T-helper 2 cell treated with Interferon-gamma antibody and Interleukin-4, amounts not matched to agents 5 μg/mL and 100 μg/mL, for 36 hours (primary cell): ENCODE measurements at regions not wholly inside any gene's neighbourhood (a gene's known extent, or its start where the extent isn't known, plus 50 kb on each side); places are given as distances from the start of the nearest gene placed in this dataset.
"Not testable (repeated sequence)": the region's sequence is repeated elsewhere in the genome, so short reads cannot be mapped to it uniquely, and the experiment has no call there.

Experiments used
- DNase-seq: peaks from one replicate; pipeline ENCODE4 v3.0.0; 2021; ENCODE audit warnings: low spot score
- H3K27ac Mint-ChIP-seq: one replicate; pipeline ENCODE4 v1.8.0; 2021; ENCODE audit warnings: mild to moderate bottlenecking, mixed read lengths
- H3K27me3 Mint-ChIP-seq: one replicate; pipeline ENCODE4 v1.8.0; 2021; ENCODE audit warnings: low read depth, mixed read lengths
- H3K36me3 Mint-ChIP-seq: one replicate; pipeline ENCODE4 v1.8.0; 2021; ENCODE audit warnings: low read depth, mixed read lengths
- H3K4me1 Mint-ChIP-seq: one replicate; pipeline ENCODE4 v1.8.0; 2021; ENCODE audit warnings: low read depth, mixed read lengths
- H3K4me3 Mint-ChIP-seq: one replicate; pipeline ENCODE4 v1.8.0; 2022; ENCODE audit warnings: mild to moderate bottlenecking, moderate library complexity, mixed read lengths
- H3K9me3 Mint-ChIP-seq: one replicate; pipeline ENCODE4 v1.8.0; 2021; ENCODE audit warnings: mixed read lengths

DNA sequence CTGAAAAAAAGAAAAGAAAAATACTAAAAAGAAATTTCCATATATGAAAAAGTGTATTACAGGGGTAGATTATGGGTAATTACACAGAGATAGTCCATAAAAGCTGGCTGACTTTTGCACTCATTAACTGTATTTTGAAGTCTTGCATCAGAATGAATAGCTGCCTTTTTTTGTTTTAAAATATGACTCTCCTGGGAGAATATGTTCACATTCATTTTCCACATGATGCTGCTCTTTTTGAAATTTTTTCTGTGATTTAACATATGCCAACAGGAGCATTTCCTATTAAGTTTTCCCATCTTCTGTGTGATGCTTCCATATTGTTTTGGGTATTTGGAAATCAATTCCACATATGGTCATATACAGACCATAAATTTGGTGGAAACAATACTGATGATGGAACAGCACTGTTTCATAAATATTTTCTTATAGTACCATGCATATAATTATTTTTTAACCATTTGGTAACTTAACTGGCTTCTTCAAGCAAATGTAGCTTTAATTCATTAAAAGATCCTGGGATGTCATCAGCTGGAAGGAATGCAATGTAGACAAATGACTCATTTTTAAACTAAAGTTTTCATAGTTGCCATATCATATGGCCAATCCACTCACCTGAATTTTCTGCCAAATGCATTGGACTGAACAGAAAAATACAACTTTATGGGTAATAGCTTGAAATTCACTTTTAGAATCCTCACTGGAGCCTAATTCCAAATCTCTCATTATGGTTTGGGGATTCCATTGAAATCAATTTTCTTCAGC, 313.9 kb upstream of the GLI3 start:
- no peak overlapping the region for H3K4me3 Mint-ChIP-seq
- H3K27ac Mint-ChIP-seq = no peak overlapping the region
- H3K4me1 Mint-ChIP-seq = no peaks in the 10 kb centered on the region
- H3K9me3 Mint-ChIP-seq = peaks cover 17% of the 10 kb centered on the region
- no peaks in the 10 kb centered on the region for H3K36me3 Mint-ChIP-seq
- DNase-seq = no peak
- H3K27me3 Mint-ChIP-seq = no peaks in the 10 kb centered on the region

DNA sequence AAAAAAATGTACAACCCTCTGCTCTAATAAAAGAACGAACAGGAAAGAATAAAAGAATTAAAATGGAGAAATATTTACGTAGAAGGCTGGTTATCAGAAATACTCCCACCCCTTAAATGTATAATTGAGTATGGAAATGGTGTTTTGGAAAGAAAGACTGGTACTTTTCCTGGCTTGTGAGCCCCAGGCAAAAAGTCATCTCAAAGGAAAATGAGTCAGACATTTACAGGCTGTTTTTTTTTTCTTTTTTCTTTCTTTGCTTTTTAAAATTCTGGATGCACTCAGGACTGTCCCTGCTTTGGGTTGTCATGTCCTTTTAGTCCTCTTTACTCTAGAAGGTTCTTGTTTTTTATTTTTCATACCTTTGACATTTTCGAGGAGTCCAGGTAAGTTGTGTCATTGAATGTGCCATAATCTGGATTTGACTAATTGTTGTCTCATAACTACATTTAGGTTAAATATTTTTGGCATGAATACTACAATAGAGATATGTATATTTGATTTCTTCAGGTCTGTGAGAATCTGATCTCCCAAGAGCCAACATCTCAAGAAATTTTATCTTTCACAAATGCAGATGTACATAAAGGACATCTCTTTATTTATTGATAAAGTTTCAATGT, 313.0 kb upstream of the GLI3 start:
- Mint-ChIP-seq H3K27ac (no peak overlapping the region), H3K4me3 (no peak overlapping the region), H3K9me3 (peaks cover 13% of the 10 kb centered on the region), H3K4me1 (no peaks in the 10 kb centered on the region), H3K27me3 (no peaks in the 10 kb centered on the region), H3K36me3 (no peaks in the 10 kb centered on the region)
- DNase-seq = no peak

DNA sequence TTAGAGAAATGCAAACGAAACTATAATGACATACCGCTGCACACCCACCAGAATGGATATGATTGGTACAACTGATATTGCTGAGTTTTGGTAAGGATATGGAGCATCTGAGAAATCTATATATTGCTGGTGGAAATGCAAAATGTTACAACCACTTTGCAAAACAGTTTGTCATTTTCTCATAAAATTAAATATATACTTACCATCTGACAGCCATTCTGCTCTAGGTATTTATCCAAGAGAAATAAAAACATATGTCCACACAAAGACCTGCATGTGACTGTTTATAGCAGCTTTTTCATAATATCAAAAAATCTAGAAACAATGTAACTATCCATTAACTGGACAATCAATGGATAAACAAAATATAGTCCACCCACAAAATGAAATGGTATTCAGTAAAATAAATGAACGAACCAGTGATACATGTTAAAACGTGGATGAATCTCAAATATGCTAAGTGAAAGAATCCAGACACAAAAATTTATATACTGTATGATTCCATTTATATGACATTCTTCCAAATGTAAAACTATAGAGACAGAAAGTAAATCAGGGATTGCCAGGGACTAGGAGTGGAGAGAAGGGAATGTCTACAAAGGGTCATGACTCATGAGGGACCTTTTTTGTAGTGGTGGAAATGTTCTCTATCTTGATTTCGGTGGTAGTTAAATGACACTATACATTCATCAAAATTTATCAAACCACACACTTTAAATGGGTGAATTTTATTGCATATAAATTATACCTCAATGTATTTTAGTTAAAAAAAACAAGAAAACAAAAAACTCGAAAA, 312.0 kb upstream of the GLI3 start:
- Mint-ChIP-seq H3K36me3 (no peaks in the 10 kb centered on the region), H3K27me3 (no peaks in the 10 kb centered on the region), H3K27ac (no peak overlapping the region), H3K9me3 (peaks cover 19% of the 10 kb centered on the region), H3K4me1 (no peaks in the 10 kb centered on the region), H3K4me3 (no peak overlapping the region)
- DNase-seq = no peak

DNA sequence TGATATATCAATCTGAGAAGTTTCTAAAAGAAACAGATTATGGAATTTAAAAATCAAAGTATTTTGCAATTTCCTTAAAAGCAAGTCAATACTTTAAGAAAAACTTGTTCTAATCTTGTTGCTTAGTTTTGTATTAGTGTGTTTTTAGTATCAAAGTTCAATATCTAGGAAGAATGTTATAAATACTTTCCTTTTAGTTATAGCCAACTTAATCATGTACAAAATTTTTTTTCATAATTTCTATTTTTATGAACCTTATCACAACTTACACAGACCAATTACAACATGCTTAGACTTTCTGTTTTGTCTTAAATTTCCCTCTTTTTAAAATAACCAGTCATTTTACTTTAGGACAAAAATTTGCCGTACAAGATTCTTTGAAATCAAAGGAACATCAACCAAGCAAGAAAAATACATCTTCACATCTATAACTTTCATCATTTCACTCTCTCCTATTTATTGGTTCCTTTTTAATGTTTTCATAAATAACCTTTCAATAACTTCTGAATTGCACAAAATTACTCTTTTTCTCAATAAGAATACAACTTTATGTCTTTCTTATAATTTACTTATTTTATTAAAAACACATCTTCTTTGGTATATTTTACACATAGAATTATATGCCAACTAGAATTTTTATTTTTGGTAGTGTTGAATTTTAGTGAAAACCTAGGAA, 308.2 kb upstream of the GLI3 start:
- Mint-ChIP-seq H3K9me3 (peaks cover 17% of the 10 kb centered on the region), H3K27ac (no peak overlapping the region), H3K27me3 (no peaks in the 10 kb centered on the region), H3K4me3 (no peak overlapping the region), H3K36me3 (no peaks in the 10 kb centered on the region), H3K4me1 (no peaks in the 10 kb centered on the region)
- DNase-seq = no peak

DNA sequence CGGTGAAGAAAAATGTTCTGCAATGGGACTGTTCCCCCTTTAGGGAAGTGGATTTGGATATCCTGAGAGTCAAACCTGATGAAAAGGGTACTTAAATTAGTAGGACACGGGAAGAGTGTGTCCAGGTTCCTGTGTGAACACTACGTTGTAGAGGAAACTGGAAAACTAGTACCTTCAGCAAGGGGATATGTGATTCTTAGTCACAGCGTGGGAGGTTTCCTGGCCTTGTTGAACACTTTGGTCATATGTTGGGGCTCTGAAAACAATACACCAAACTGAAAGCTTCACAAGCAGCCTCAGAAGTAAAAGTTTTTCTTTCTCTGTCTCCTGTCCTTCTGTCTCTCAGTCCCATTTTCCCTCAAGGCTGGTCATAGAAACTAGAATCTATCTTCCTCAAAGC, 306.9 kb upstream of the GLI3 start:
- no peak overlapping the region for H3K4me3 Mint-ChIP-seq
- H3K4me1 Mint-ChIP-seq = no peaks in the 10 kb centered on the region
- H3K27ac Mint-ChIP-seq = no peak overlapping the region

DNA sequence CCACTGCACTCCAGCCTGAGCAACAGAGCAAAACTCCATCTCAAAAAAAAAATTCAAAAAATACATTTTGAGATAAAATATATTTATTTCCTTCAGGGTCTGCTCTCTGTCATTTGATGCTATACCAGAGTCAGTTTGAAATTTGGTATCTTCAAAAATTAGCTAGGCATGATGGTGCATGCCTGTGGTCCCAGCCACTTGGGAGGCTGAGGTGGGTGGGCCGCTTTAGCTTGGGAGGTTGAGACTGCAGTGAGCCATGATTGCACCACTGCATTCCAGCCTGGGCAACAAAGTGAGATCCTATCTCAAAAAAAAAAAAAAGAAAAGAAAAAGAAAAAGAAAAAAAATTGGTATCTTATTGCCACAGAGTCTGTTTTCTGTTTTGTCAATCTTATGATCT, 305.4 kb upstream of the GLI3 start:
- not testable (repeated sequence) for H3K4me1 Mint-ChIP-seq, H3K27me3 Mint-ChIP-seq, H3K27ac Mint-ChIP-seq, H3K4me3 Mint-ChIP-seq, DNase-seq, H3K36me3 Mint-ChIP-seq
- peaks cover 12% of the 10 kb centered on the region for H3K9me3 Mint-ChIP-seq

More for the DNA sequence above, 306.9 kb upstream of the GLI3 start:
- Mint-ChIP-seq H3K9me3 (peaks cover 17% of the 10 kb centered on the region), H3K27me3 (no peaks in the 10 kb centered on the region), H3K36me3 (no peaks in the 10 kb centered on the region)
- no peak for DNase-seq

DNA sequence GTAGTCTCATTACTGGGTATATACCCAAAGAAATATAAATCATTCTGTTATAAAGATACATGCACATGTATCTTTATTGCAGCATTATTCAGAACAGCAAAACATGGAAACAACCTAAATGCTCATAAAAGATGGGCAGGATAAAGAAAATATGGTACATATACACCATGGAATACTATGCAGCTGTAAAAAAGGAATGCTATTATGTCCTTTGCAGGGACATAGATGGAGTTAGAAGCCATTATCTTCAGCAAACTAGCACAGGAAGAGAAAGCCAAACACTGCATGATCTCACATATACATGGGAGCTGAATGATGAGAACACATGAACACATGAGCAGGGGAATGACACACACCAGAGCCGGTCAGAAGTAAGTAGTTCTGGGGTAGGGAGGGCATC, 297.4 kb upstream of the GLI3 start:
- H3K27me3 Mint-ChIP-seq = no peaks in the 10 kb centered on the region
- H3K9me3 Mint-ChIP-seq = peaks cover 27% of the 10 kb centered on the region
- no peak for DNase-seq
- H3K4me3 Mint-ChIP-seq = no peak overlapping the region
- H3K4me1 Mint-ChIP-seq = no peaks in the 10 kb centered on the region
- no peaks in the 10 kb centered on the region for H3K36me3 Mint-ChIP-seq
- H3K27ac Mint-ChIP-seq = no peak overlapping the region

DNA sequence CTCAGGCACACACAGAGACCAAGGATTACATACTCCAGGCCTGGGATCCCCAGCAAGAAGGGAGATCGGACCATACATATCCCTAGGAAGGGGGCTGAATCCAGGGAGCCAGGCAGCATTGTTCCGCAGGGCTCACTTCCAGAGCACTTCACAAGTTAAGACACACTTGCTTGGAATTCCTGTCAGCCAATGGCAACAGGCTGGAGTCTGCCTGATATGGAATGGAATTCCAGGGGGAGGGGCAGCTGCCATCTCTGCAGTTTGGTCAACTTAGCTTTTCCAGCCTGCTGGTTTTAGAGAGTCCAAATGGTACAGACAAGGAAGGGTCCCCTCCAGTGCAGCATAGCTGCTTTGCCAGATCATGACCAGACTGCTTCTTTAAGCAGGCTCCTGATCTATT, 290.0 kb upstream of the GLI3 start:
- no peaks in the 10 kb centered on the region for H3K27me3 Mint-ChIP-seq
- DNase-seq = no peak
- no peaks in the 10 kb centered on the region for H3K36me3 Mint-ChIP-seq
- H3K4me1 Mint-ChIP-seq = no peaks in the 10 kb centered on the region
- no peak overlapping the region for H3K4me3 Mint-ChIP-seq
- peaks cover 32% of the 10 kb centered on the region for H3K9me3 Mint-ChIP-seq
- H3K27ac Mint-ChIP-seq = no peak overlapping the region

DNA sequence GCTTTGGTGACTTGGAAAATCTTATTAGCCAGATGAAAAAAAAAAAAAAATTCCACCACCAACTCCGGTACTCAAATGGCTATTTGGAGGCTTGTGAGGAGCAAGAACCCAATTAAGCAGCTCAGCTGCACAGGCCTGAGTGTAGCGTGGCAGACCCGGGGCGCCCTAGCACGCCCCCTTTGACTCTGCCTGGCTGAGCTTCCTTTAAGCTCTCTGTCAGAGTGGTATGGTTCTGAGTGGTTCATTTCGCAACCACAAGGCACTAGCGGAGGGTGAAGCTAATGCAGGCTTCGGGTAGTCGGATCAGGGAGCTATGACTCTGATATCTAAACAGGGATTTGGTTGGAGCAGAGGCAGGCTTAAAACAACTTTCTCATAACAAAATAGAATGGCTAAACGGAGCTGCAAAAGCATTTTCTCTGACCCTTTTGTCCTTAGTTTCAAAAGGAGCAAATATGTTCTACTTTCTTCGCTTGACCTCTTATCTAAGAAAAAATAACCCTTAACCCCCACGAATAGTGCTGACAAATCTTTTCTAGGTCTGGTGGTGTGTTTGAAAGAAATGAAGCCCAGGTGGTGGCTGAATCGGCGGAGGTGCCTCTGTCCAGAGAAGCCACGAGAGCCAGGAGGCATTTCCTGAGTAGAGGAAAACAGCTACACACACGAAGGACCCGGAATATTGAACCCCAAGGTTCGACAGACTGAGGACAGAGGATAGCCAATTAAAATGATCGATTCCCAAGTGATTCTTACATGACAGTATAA, 285.4 kb upstream of the GLI3 start:
- H3K36me3 Mint-ChIP-seq = no peaks in the 10 kb centered on the region
- H3K4me3 Mint-ChIP-seq = no peak overlapping the region
- H3K27me3 Mint-ChIP-seq = no peaks in the 10 kb centered on the region
- H3K9me3 Mint-ChIP-seq = peaks cover 7% of the 10 kb centered on the region
- no peak for DNase-seq
- no peaks in the 10 kb centered on the region for H3K4me1 Mint-ChIP-seq
- no peak overlapping the region for H3K27ac Mint-ChIP-seq

DNA sequence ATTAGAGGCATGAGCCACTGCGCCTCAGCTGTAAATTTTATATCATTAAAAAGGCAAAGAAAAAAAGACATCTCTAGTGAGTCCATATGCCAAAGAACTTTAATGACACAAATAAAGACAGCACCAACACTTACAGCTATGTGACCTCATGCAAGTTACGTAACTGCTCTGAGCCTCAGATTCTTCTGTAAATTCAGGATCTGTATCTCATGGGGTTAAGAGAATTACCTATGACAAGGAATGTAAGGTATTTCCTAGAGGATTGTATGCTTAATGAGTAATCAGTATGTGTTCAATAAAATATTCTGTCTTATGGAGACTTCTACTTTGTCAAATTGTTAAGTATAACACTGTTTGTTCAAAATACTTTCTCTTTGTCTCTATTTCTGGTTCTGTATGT, 274.0 kb upstream of the GLI3 start:
- H3K4me3 Mint-ChIP-seq = no peak overlapping the region
- no peak overlapping the region for H3K27ac Mint-ChIP-seq
- no peaks in the 10 kb centered on the region for H3K27me3 Mint-ChIP-seq
- no peak for DNase-seq
- no peaks in the 10 kb centered on the region for H3K4me1 Mint-ChIP-seq
- H3K9me3 Mint-ChIP-seq = no peaks in the 10 kb centered on the region
- no peaks in the 10 kb centered on the region for H3K36me3 Mint-ChIP-seq

DNA sequence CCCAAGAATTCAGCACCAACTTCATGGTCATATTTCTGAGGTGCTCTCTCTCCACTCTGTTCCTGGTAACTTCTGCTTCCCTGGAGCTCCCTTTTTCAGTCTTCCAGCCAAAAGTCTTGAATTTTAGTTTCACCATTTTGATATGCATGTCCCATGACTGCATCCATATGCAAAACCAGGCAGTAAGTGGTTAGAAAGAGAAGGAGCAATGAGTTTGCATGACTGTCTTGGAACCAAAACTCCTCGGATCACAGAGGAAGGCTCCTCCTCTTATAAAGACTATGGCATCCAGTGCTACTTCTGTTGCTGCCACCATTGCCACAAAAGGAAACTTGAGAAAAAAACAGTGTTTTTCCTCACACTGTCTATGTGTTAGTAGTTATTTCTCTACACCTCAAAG, 269.1 kb upstream of the GLI3 start:
- Mint-ChIP-seq H3K27ac (no peak overlapping the region), H3K4me3 (no peak overlapping the region), H3K27me3 (no peaks in the 10 kb centered on the region), H3K4me1 (no peaks in the 10 kb centered on the region), H3K36me3 (no peaks in the 10 kb centered on the region), H3K9me3 (no peaks in the 10 kb centered on the region)
- no peak for DNase-seq

DNA sequence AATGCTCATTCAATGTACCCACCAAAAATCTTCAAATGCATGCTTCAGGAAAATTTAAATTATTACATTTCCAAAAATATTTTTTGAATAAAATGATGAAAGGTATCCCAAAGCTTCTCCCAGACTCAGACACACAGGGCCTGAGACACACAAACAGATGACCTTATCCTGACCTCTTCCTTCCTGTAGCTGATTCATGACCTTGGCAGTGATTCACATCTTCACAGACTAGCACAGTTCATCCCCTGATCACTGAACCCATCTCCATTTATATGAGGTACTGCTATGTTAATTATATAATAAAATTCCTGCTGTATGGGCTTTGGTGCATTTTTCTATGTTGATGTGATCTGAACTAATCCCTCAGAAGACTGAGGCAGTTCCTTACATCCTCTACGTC, 265.0 kb upstream of the GLI3 start:
- no peaks in the 10 kb centered on the region for H3K4me1 Mint-ChIP-seq
- H3K27me3 Mint-ChIP-seq = no peaks in the 10 kb centered on the region
- H3K9me3 Mint-ChIP-seq = no peaks in the 10 kb centered on the region
- no peak for DNase-seq
- no peak overlapping the region for H3K4me3 Mint-ChIP-seq
- no peaks in the 10 kb centered on the region for H3K36me3 Mint-ChIP-seq
- H3K27ac Mint-ChIP-seq = no peak overlapping the region

DNA sequence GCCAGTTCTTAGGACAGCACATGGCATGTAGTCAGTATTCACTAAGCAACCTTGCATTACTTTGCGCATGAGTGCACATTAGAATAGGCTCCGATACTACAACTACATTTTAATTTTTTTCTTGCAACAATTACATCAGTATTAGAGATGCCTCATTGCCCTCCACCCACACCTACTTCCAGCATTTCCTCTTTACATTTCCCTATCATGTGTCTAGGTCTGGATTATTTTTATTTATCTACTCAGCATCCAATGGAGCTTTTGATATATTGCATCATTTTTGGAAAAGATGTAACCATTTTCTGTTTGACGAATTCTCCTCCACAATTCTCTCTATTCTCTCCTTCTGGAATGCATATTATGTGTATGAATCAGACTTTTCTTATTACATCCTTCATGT, 258.2 kb upstream of the GLI3 start:
- H3K4me1 Mint-ChIP-seq = no peaks in the 10 kb centered on the region
- no peaks in the 10 kb centered on the region for H3K9me3 Mint-ChIP-seq
- H3K36me3 Mint-ChIP-seq = no peaks in the 10 kb centered on the region
- H3K4me3 Mint-ChIP-seq = no peak overlapping the region
- DNase-seq = no peak
- peaks cover 15% of the 10 kb centered on the region for H3K27me3 Mint-ChIP-seq
- no peak overlapping the region for H3K27ac Mint-ChIP-seq
